A673 (cell line): ENCODE measurements at regions not wholly inside any gene's neighbourhood (a gene's known extent, or its start where the extent isn't known, plus 50 kb on each side); places are given as distances from the start of the nearest gene placed in this dataset.
A peak's percentile ranks its signal among the peaks of the same experiment; 100 is the strongest.

Source experiments
- BruUV-seq: library from RNA; stranded (reverse); fragments of 400-500 nt; replicated peaks from 2 replicates; lab custom pipeline; 2021; lab: Mats Ljungman, UMichigan
- CTCF ChIA-PET: fragments of 300-600 bp; sonication (Branson Sonifier 250); formaldehyde crosslinking; loops from one replicate; lab custom pipeline; 2022; ENCODE audit warnings: antibody characterized with exemption; lab: Charles Lee
- POLR2A ChIA-PET: fragments of 300-600 bp; sonication (Branson Sonifier 250); formaldehyde crosslinking; loops from one replicate; lab custom pipeline; 2022; ENCODE audit warnings: antibody characterized with exemption; ENCODE audit not compliant: low non-redundant PET; lab: Charles Lee
- DNase-seq: peaks from one replicate; pipeline ENCODE4 v3.0.0-alpha.2; 2015; ENCODE audit warnings: low spot score
- H3K27ac ChIP-seq: fragments of 200-600 bp; sonication (generic); 2 replicates; pipeline ENCODE4 v1.5.1; 2016; ENCODE audit warnings: mixed run types, low read depth, mild to moderate bottlenecking, mixed read lengths, antibody characterized with exemption, low read length; ENCODE audit not compliant: poor library complexity, severe bottlenecking
- H3K27me3 ChIP-seq: fragments of 200-600 bp; sonication (generic); replicated peaks from 2 replicates; pipeline ENCODE4 v1.6.1; 2017; ENCODE audit warnings: mixed run types, low read depth, mild to moderate bottlenecking, mixed read lengths, antibody characterized with exemption, low read length; ENCODE audit not compliant: insufficient read depth, poor library complexity
- H3K36me3 ChIP-seq: fragments of 200-600 bp; sonication (generic); 2 replicates; pipeline ENCODE4 v1.6.1; 2016; ENCODE audit warnings: mixed run types, mild to moderate bottlenecking, mixed read lengths, antibody characterized with exemption, low read length; ENCODE audit not compliant: insufficient read depth, poor library complexity, severe bottlenecking
- H3K4me1 ChIP-seq: fragments of 200-600 bp; sonication (generic); 2 replicates; pipeline ENCODE4 v1.6.1; 2017; ENCODE audit warnings: mixed run types, mild to moderate bottlenecking, mixed read lengths, antibody characterized with exemption, low read length; ENCODE audit not compliant: insufficient read depth, poor library complexity, severe bottlenecking
- H3K4me3 ChIP-seq: fragments of 200-600 bp; sonication (generic); 2 replicates; pipeline ENCODE4 v1.5.1; 2016; ENCODE audit warnings: low read depth, mixed run types, mild to moderate bottlenecking, mixed read lengths, low read length; ENCODE audit not compliant: poor library complexity, severe bottlenecking
- H3K9me3 ChIP-seq: fragments of 200-600 bp; sonication (generic); 2 replicates; pipeline ENCODE4 v1.6.1; 2016; ENCODE audit warnings: mixed run types, low read depth, mild to moderate bottlenecking, mixed read lengths, antibody characterized with exemption, low read length; ENCODE audit not compliant: poor library complexity, severe bottlenecking
- EZH2 ChIP-seq: fragments of 200-600 bp; sonication (generic); IDR thresholded peaks from 2 replicates; pipeline ENCODE4 v1.6.1; 2017; ENCODE audit warnings: borderline replicate concordance, low read depth, mild to moderate bottlenecking, mixed read lengths, antibody characterized with exemption, low read length; ENCODE audit not compliant: poor library complexity, severe bottlenecking
- intact Hi-C: fragments of 100-400 bp; cut with micrococcal nuclease; formaldehyde crosslinking; loops from one replicate; pipeline ENCODE4 v1.10.0; 2022; ENCODE audit not compliant: unreplicated experiment
- TF ChIP-seq, protein P1 (sequence below): fragments of 300-800, 200-600 bp; sonication (generic); conservative IDR thresholded peaks from 2 replicates; pipeline ENCODE4 v1.5.1; 2017; ENCODE audit warnings: low read depth, mild to moderate bottlenecking, antibody characterized with exemption, low read length, moderate library complexity, mixed read lengths

DNA sequence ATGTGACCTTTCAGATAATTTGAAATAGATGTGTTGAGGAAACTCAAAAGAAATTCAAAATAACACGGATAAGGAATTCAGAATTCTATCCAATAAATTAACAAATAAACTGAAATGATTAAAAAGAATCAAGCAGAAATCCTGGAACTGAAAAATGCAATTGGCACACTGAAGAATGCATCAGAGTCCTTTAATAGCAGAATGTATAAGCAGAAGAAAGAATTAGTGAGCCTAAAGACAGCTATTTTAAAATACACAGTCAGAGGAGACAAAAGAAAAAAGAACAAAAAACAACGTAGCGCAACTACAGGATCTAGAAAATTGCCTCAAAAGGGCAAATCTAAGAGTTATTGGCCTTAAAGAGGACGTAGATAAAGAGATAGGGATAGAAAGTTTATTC, 99.6 kb upstream of the SAMSN1 start:
- intact Hi-C loops: no loop called here
- BruUV-seq: no TSS peak
- Histone ChIP-seq H3K27ac (no peak overlapping the region), H3K9me3 (no peaks in the 10 kb centered on the region), H3K27me3 (no peaks in the 10 kb centered on the region), H3K4me1 (no peaks in the 10 kb centered on the region), H3K4me3 (no peak overlapping the region), H3K36me3 (no peaks in the 10 kb centered on the region)
- TF ChIP-seq EZH2: no peak
- TF ChIP-seq, protein P1, sequence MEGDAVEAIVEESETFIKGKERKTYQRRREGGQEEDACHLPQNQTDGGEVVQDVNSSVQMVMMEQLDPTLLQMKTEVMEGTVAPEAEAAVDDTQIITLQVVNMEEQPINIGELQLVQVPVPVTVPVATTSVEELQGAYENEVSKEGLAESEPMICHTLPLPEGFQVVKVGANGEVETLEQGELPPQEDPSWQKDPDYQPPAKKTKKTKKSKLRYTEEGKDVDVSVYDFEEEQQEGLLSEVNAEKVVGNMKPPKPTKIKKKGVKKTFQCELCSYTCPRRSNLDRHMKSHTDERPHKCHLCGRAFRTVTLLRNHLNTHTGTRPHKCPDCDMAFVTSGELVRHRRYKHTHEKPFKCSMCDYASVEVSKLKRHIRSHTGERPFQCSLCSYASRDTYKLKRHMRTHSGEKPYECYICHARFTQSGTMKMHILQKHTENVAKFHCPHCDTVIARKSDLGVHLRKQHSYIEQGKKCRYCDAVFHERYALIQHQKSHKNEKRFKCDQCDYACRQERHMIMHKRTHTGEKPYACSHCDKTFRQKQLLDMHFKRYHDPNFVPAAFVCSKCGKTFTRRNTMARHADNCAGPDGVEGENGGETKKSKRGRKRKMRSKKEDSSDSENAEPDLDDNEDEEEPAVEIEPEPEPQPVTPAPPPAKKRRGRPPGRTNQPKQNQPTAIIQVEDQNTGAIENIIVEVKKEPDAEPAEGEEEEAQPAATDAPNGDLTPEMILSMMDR: no peak
- CTCF ChIA-PET: no interaction called here
- no peak for DNase-seq
- POLR2A ChIA-PET: no interaction called here

DNA sequence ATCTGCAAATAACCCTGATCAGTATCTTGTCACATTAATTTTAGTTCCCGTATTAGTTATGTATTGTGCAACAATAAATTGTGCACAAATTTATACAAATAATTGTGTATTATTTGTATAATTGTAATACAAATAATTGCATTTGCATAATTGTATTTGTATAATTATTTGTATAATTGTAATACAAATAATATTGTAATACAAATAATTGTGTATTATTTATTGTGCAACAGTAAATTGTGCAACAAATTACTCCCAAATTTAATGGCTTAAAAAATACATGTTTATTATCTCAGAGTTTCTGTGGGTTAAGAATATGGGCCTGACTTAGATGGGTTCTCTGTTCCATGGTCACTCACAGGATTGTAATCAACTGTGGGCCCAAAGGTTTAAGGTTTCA, 86.2 kb upstream of the SAMSN1 start:
- CTCF ChIA-PET: no interaction called here
- Histone ChIP-seq H3K4me3 (no peak overlapping the region), H3K4me1 (peaks cover 14% of the 10 kb centered on the region), H3K36me3 (no peaks in the 10 kb centered on the region), H3K27ac (no peak overlapping the region), H3K27me3 (no peaks in the 10 kb centered on the region), H3K9me3 (no peaks in the 10 kb centered on the region)
- POLR2A ChIA-PET: no interaction called here
- intact Hi-C loops: no loop called here
- DNase-seq: no peak
- BruUV-seq: no TSS peak
- TF ChIP-seq, protein P1: no peak
- TF ChIP-seq EZH2: no peak

DNA sequence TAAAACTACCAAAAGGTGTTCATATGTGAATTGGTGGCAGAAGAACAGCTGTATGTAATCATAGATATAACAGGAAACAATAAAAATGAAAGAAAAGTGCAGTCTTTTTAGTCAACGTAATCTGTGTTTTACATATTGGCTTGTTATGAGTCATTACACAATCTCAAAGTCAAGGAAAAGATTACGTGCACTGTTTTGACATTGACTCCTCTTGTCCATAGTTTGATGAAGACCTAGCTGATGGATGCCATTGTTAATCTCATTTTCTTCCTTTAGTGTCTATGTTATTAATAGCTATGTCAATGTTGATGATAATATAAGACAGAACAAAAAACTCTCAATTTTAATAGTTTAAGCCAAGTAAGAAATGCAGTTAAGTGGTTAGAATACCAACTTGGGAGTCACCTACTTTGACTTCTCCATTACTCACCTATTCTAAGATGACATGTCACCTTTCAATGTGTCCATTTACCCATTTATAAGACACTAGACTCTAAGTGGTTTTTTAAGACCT, 84.5 kb upstream of the SAMSN1 start:
- no peak overlapping the region for H3K27ac ChIP-seq
- H3K36me3 ChIP-seq: no peaks in the 10 kb centered on the region
- H3K9me3 ChIP-seq: no peaks in the 10 kb centered on the region
- TF ChIP-seq EZH2: no peak
- TF ChIP-seq, protein P1: no peak
- peak; percentile 38 for DNase-seq
- intact Hi-C loops: no loop called here
- no peaks in the 10 kb centered on the region for H3K27me3 ChIP-seq
- ChIA-PET CTCF (no interaction called here), POLR2A (no interaction called here)
- H3K4me3 ChIP-seq: no peak overlapping the region
- BruUV-seq: no TSS peak
- H3K4me1 ChIP-seq: peaks cover 14% of the 10 kb centered on the region
